H1 (cell line): ENCODE measurements at regions not wholly inside any gene's neighbourhood (a gene's known extent, or its start where the extent isn't known, plus 50 kb on each side); places are given as distances from the start of the nearest gene placed in this dataset.

Experiments used
- CTCF ChIA-PET: fragments of 300-600 bp; sonication (Branson Sonifier 250); formaldehyde crosslinking; loops from one replicate; lab custom pipeline; 2021; ENCODE audit not compliant: partially characterized antibody; lab: Charles Lee
- POLR2A ChIA-PET: fragments of 300-600 bp; sonication (Branson Sonifier 250); formaldehyde crosslinking; loops from one replicate; lab custom pipeline; 2021; ENCODE audit warnings: inconsistent platforms; ENCODE audit not compliant: partially characterized antibody; lab: Charles Lee
- DNase-seq, 2 experiments: peaks; one replicate each; pipeline versions ENCODE4 v3.0.0 to v3.0.0-alpha.2; 2010 to 2022; ENCODE audit warnings: low spot score in 2 of 2, low read depth in 1 of 2, mixed read lengths in 1 of 2
- FAIRE-seq: peaks from 2 replicates; lab custom pipeline; 2011; peaks lifted over from hg19 to GRCh38; lab: Jason Lieb, UNC
- H2AFZ ChIP-seq: 2 replicates; pipeline ENCODE4 v1.8.1; 2012; ENCODE audit warnings: low read length, inconsistent platforms
- H2AK5ac ChIP-seq: 2 replicates; pipeline ENCODE4 v1.6.1; 2013; ENCODE audit warnings: low read depth, low read length
- H2BK120ac ChIP-seq: replicated peaks from 2 replicates; pipeline ENCODE3; 2013; ENCODE audit warnings: low read depth, low read length, inconsistent platforms
- H2BK12ac ChIP-seq: 2 replicates; pipeline ENCODE4 v1.6.1; 2013; ENCODE audit warnings: low read depth, low read length
- H2BK15ac ChIP-seq: 2 replicates; pipeline ENCODE4 v1.6.1; 2013; ENCODE audit warnings: low read length
- H2BK20ac ChIP-seq: 2 replicates; pipeline ENCODE4 v1.6.1; 2013; ENCODE audit warnings: low read length
- H2BK5ac ChIP-seq: 2 replicates; pipeline ENCODE4 v1.6.1; 2013; ENCODE audit warnings: low read depth, low read length
- H3K14ac ChIP-seq: 2 replicates; pipeline ENCODE4 v1.6.1; 2013; ENCODE audit warnings: inconsistent platforms; ENCODE audit not compliant: insufficient read length
- H3K18ac ChIP-seq: 2 replicates; pipeline ENCODE4 v1.6.1; 2013; ENCODE audit warnings: low read length; ENCODE audit errors: extremely low read depth
- H3K23ac ChIP-seq: 2 replicates; pipeline ENCODE4 v1.6.1; 2013; ENCODE audit warnings: inconsistent platforms; ENCODE audit not compliant: insufficient read length
- H3K23me2 ChIP-seq: 2 replicates; pipeline ENCODE4 v1.6.1; 2013; ENCODE audit warnings: low read depth, low read length
- H3K27ac ChIP-seq: 2 replicates; pipeline ENCODE4 v1.6.1; 2011; ENCODE audit warnings: low read depth, low read length, inconsistent platforms
- H3K27me3 ChIP-seq, 4 experiments: replicated peaks in 1 of 4; 1 replicate in 1 of 4; 2 replicates in 3 of 4; pipeline versions ENCODE4 v1.6.1 to v1.8.1; 2011 to 2013; ENCODE audit warnings: low read length in 3 of 4, mild to moderate bottlenecking in 3 of 4, inconsistent platforms in 2 of 4, mixed read lengths in 2 of 4, moderate library complexity in 1 of 4; ENCODE audit not compliant: control insufficient read depth in 3 of 4, insufficient read depth in 3 of 4; ENCODE audit errors: extremely low read depth in 1 of 4
- H3K36me3 ChIP-seq, 4 experiments: 2 replicates each; pipeline versions ENCODE4 v1.6.1 to v1.8.1; 2011 to 2013; ENCODE audit warnings: mild to moderate bottlenecking in 4 of 4, low read length in 3 of 4, moderate library complexity in 2 of 4, control low read depth in 1 of 4, inconsistent platforms in 1 of 4; ENCODE audit not compliant: insufficient read depth in 4 of 4, control insufficient read depth in 2 of 4
- H3K4ac ChIP-seq: replicated peaks from 2 replicates; pipeline ENCODE3; 2013; ENCODE audit warnings: low read length, low read depth, mixed read lengths, inconsistent platforms; ENCODE audit not compliant: insufficient read length
- H3K4me1 ChIP-seq, 4 experiments: replicated peaks in 1 of 4; 1 replicate in 1 of 4; 2 replicates in 3 of 4; pipeline versions ENCODE4 v1.6.1 to v1.8.1; 2011 to 2013; ENCODE audit warnings: low read length in 3 of 4, inconsistent platforms in 2 of 4, mixed read lengths in 1 of 4; ENCODE audit not compliant: insufficient read depth in 4 of 4, control insufficient read depth in 3 of 4
- H3K4me2 ChIP-seq, 2 experiments: 2 replicates each; pipeline versions ENCODE4 v1.6.1 to v1.8.1; 2011 to 2013; ENCODE audit warnings: low read depth in 2 of 2, low read length in 2 of 2, control low read depth in 1 of 2, inconsistent platforms in 1 of 2, mild to moderate bottlenecking in 1 of 2; ENCODE audit not compliant: insufficient read depth in 1 of 2
- H3K4me3 ChIP-seq, 4 experiments: fragments of 200-600, 300-600 bp in 1 of 4; sonication (generic), shearing (Covaris generic), sonication (Bioruptor Twin) in 1 of 4; 2 replicates each; pipeline versions ENCODE4 v1.5.1 to v1.8.1; 2011 to 2016; ENCODE audit warnings: low read length in 4 of 4, low read depth in 3 of 4, control low read depth in 2 of 4, inconsistent platforms in 2 of 4, mild to moderate bottlenecking in 2 of 4, mixed read lengths in 1 of 4, moderate library complexity in 1 of 4; ENCODE audit not compliant: insufficient read depth in 2 of 4; ENCODE audit errors: extremely low read depth in 1 of 4
- H3K56ac ChIP-seq: replicated peaks from 2 replicates; pipeline ENCODE3; 2013; ENCODE audit warnings: low read depth, mild to moderate bottlenecking, mixed read lengths, low read length, inconsistent platforms; ENCODE audit not compliant: insufficient read length
- H3K79me1 ChIP-seq: 2 replicates; pipeline ENCODE4 v1.6.1; 2013; ENCODE audit warnings: low read depth, low read length, control low read depth
- H3K79me2 ChIP-seq, 2 experiments: 2 replicates each; pipeline versions ENCODE4 v1.6.1 to v1.8.1; 2012 to 2013; ENCODE audit warnings: low read length in 2 of 2, mild to moderate bottlenecking in 2 of 2, inconsistent platforms in 1 of 2; ENCODE audit not compliant: insufficient read depth in 2 of 2, control insufficient read depth in 1 of 2
- H3K9ac ChIP-seq, 4 experiments: replicated peaks in 1 of 4; 1 replicate in 1 of 4; 2 replicates in 3 of 4; pipeline versions ENCODE4 v1.6.1 to v1.8.1; 2011 to 2013; ENCODE audit warnings: low read depth in 3 of 4, low read length in 3 of 4, control low read depth in 2 of 4, mild to moderate bottlenecking in 2 of 4, moderate library complexity in 2 of 4, inconsistent platforms in 1 of 4; ENCODE audit errors: extremely low read depth in 1 of 4
- H3K9me3 ChIP-seq, 2 experiments: 2 replicates each; pipeline versions ENCODE4 v1.6.1 to v1.8.1; 2012 to 2013; ENCODE audit warnings: mild to moderate bottlenecking in 2 of 2, moderate library complexity in 2 of 2, control low read depth in 1 of 2, inconsistent platforms in 1 of 2, low read depth in 1 of 2, low read length in 1 of 2, mixed read lengths in 1 of 2; ENCODE audit not compliant: insufficient read depth in 2 of 2
- H4K20me1 ChIP-seq, 2 experiments: replicated peaks in 1 of 2; 2 replicates each; pipeline versions ENCODE3 to v1.8.1; 2011 to 2013; ENCODE audit warnings: inconsistent platforms in 2 of 2, low read length in 2 of 2, mild to moderate bottlenecking in 1 of 2; ENCODE audit not compliant: insufficient read depth in 2 of 2, control insufficient read depth in 1 of 2
- H4K5ac ChIP-seq: 2 replicates; pipeline ENCODE4 v1.6.1; 2013; ENCODE audit warnings: low read length, low read depth, mixed read lengths, inconsistent platforms; ENCODE audit not compliant: insufficient read length
- H4K8ac ChIP-seq: 2 replicates; pipeline ENCODE4 v1.8.0; 2013; ENCODE audit warnings: mild to moderate bottlenecking, moderate library complexity, low read length, inconsistent platforms; ENCODE audit not compliant: insufficient read depth; ENCODE audit errors: extremely low read depth
- H4K91ac ChIP-seq: replicated peaks from 2 replicates; pipeline ENCODE3; 2013; ENCODE audit warnings: low read length, mixed read lengths, inconsistent platforms; ENCODE audit not compliant: insufficient read length
- ATF2 ChIP-seq: IDR thresholded peaks from 2 replicates; pipeline ENCODE4 v1.6.1; 2012; ENCODE audit warnings: low read length, inconsistent platforms
- CHD1 ChIP-seq: IDR thresholded peaks from 2 replicates; pipeline ENCODE4 v1.6.1; 2012; ENCODE audit warnings: low read depth, low read length, improper control_type of control experiment
- GTF2F1 ChIP-seq: IDR thresholded peaks from 2 replicates; pipeline ENCODE4 v1.6.1; 2012; ENCODE audit warnings: low read depth, low read length, improper control_type of control experiment, borderline replicate concordance
- JUND ChIP-seq: IDR thresholded peaks from 2 replicates; pipeline ENCODE4 v1.6.1; 2011; ENCODE audit warnings: mild to moderate bottlenecking, improper control_type of control experiment, low read length
- POLR2AphosphoS5 ChIP-seq: IDR thresholded peaks from 2 replicates; pipeline ENCODE4 v1.6.1; 2011; ENCODE audit warnings: low read depth, low read length
- SIRT6 ChIP-seq: IDR thresholded peaks from one replicate; pipeline ENCODE4 v1.7.1; 2012; ENCODE audit warnings: low read length, inconsistent platforms
- SIX5 ChIP-seq: IDR thresholded peaks from 2 replicates; pipeline ENCODE4 v1.6.1; 2011; ENCODE audit warnings: mild to moderate bottlenecking, low read depth, low read length
- SP2 ChIP-seq: IDR thresholded peaks from 2 replicates; pipeline ENCODE4 v1.6.1; 2012; ENCODE audit warnings: mild to moderate bottlenecking, low read length, inconsistent platforms
- SUZ12 ChIP-seq: fragments of 200-600 bp; sonication (generic); IDR thresholded peaks from 2 replicates; pipeline ENCODE4 v1.6.1; 2012; ENCODE audit warnings: mild to moderate bottlenecking, inconsistent platforms, low read length, moderate library complexity, mixed read lengths
- TAF1 ChIP-seq: IDR thresholded peaks from 2 replicates; pipeline ENCODE4 v1.6.1; 2011; ENCODE audit warnings: mild to moderate bottlenecking, low read depth, low read length
- TCF12 ChIP-seq: IDR thresholded peaks from 2 replicates; pipeline ENCODE4 v1.6.1; 2011; ENCODE audit warnings: low read depth, mild to moderate bottlenecking, low read length
- WGBS, 2 experiments: shearing (Covaris generic) in 1 of 2; methylation state at CpG; one replicate each; pipeline versions ENCODE4 v1.1.6 to v1.1.7; 2013 to 2015; ENCODE audit warnings: low lambda C conversion rate in 2 of 2, mixed read lengths in 2 of 2, inconsistent platforms in 1 of 2, low coverage in 1 of 2, missing lambda C conversion rate in 1 of 2; ENCODE audit not compliant: insufficient replicate concordance in 2 of 2, insufficient coverage in 1 of 2, insufficient read length in 1 of 2; ENCODE audit errors: extremely low coverage in 1 of 2, missing lambda C conversion rate in 1 of 2; 5-methylcytosine and 5-hydroxymethylcytosine counted together
- TF ChIP-seq, protein P1 (sequence below): IDR thresholded peaks from 2 replicates; pipeline ENCODE4 v1.6.1; 2011; ENCODE audit warnings: low read depth, mild to moderate bottlenecking, low read length; ENCODE audit not compliant: insufficient read depth

- Histone ChIP-seq H3K4me2 (no peak overlapping the region), H3K79me2 (no peaks in the 10 kb centered on the region), H3K4ac (no peak overlapping the region), H3K56ac (no peak overlapping the region), H4K8ac (no peak overlapping the region), H2AFZ (no peak overlapping the region), H4K91ac (no peak overlapping the region), H3K9me3 (no peaks in the 10 kb centered on the region), H3K27me3 (no peaks in the 10 kb centered on the region), H3K4me1 (no peaks in the 10 kb centered on the region), H3K23me2 (no peaks in the 10 kb centered on the region), H3K79me1 (no peaks in the 10 kb centered on the region), H2BK20ac (no peak overlapping the region), H2AK5ac (no peak overlapping the region), H3K18ac (no peak overlapping the region), H3K36me3 (no peaks in the 10 kb centered on the region), H2BK120ac (no peak overlapping the region), H2BK12ac (no peak overlapping the region), H3K9ac (no peak overlapping the region), H4K5ac (no peak overlapping the region), H2BK5ac (no peak overlapping the region), H3K27ac (no peak overlapping the region), H4K20me1 (no peaks in the 10 kb centered on the region), H2BK15ac (no peak overlapping the region), H3K4me3 (no peak overlapping the region), H3K23ac (no peak overlapping the region), H3K14ac (no peak overlapping the region)
- DNase-seq (no peak), FAIRE-seq (no peak)
- ChIA-PET POLR2A (no interaction called here), CTCF (no interaction called here)
- 95% methylated on average over 1 of the region's 1 CpG; no CpG with 5 or more reads in 1 of the 2 experiments for WGBS, 2 experiments
- TF ChIP-seq GTF2F1, result no peak
- no peak for TF ChIP-seq SUZ12
- TF ChIP-seq TCF12, result no peak
- TF ChIP-seq POLR2AphosphoS5, result no peak
- TF ChIP-seq ATF2, result no peak
- no peak for TF ChIP-seq TAF1
- TF ChIP-seq, protein P1, sequence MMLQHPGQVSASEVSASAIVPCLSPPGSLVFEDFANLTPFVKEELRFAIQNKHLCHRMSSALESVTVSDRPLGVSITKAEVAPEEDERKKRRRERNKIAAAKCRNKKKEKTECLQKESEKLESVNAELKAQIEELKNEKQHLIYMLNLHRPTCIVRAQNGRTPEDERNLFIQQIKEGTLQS, result no peak
- no peak for TF ChIP-seq SP2
- no peak for TF ChIP-seq CHD1
- no peak for TF ChIP-seq SIRT6
- TF ChIP-seq JUND, result no peak
- no peak for TF ChIP-seq SIX5
Measured at GRCh38 chr1:195970209-195970608, 638.0 kb downstream of the KCNT2 start.
